ENCODE measurements at regions not wholly inside any gene's neighbourhood (a gene's known extent, or its start where the extent isn't known, plus 50 kb on each side); places are given as distances from the start of the nearest gene placed in this dataset.

GRCh38 chr9:8160787-8161186 lies 361.2 kb upstream of the DMAC1 start:
- TF ChIP-seq, protein P1, sequence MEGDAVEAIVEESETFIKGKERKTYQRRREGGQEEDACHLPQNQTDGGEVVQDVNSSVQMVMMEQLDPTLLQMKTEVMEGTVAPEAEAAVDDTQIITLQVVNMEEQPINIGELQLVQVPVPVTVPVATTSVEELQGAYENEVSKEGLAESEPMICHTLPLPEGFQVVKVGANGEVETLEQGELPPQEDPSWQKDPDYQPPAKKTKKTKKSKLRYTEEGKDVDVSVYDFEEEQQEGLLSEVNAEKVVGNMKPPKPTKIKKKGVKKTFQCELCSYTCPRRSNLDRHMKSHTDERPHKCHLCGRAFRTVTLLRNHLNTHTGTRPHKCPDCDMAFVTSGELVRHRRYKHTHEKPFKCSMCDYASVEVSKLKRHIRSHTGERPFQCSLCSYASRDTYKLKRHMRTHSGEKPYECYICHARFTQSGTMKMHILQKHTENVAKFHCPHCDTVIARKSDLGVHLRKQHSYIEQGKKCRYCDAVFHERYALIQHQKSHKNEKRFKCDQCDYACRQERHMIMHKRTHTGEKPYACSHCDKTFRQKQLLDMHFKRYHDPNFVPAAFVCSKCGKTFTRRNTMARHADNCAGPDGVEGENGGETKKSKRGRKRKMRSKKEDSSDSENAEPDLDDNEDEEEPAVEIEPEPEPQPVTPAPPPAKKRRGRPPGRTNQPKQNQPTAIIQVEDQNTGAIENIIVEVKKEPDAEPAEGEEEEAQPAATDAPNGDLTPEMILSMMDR (IDR thresholded peaks at IDR 0.05): no peak
- no peak for TF ChIP-seq POLR2A (IDR thresholded peaks at IDR 0.05)

Measured in adrenal gland (tissue), 5 donors.